NCI-H1417 treated with DMSO at 0.1 percent for 48 hours (cell line): ENCODE measurements at regions not wholly inside any gene's neighbourhood (a gene's known extent, or its start where the extent isn't known, plus 50 kb on each side); places are given as distances from the start of the nearest gene placed in this dataset.

Source experiments
- DNase-seq: peaks from one replicate; lab custom pipeline; 2025; lab: John Stamatoyannopoulos, UW

GRCh38 chr6:148104131-148104530, 238.5 kb upstream of the SASH1 start:
- DNase-seq, result no peak

- no peak for DNase-seq
Measured at GRCh38 chr6:148105695-148106094, 236.9 kb upstream of the SASH1 start.

- no peak for DNase-seq
Measured at GRCh38 chr6:148107911-148108310, 234.7 kb upstream of the SASH1 start.

GRCh38 chr6:148109732-148110131, 232.9 kb upstream of the SASH1 start:
- DNase-seq, result no peak

- DNase-seq, result no peak
Measured at GRCh38 chr6:148110925-148111324, 231.7 kb upstream of the SASH1 start.

GRCh38 chr6:148112851-148113319, 229.8 kb upstream of the SASH1 start:
- no peak for DNase-seq

GRCh38 chr6:148116001-148116400, 226.6 kb upstream of the SASH1 start:
- no peak for DNase-seq

- peak; percentile 26 for DNase-seq
Measured at GRCh38 chr6:148118244-148118643, 224.4 kb upstream of the SASH1 start.

GRCh38 chr6:148128014-148128730, 214.5 kb upstream of the SASH1 start:
- no peak for DNase-seq

- DNase-seq, result no peak
Measured at GRCh38 chr6:148134592-148134991, 208.0 kb upstream of the SASH1 start.

- DNase-seq, result no peak
Measured at GRCh38 chr6:148136586-148136985, 206.1 kb upstream of the SASH1 start.

GRCh38 chr6:148137652-148138051, 205.0 kb upstream of the SASH1 start:
- no peak for DNase-seq

GRCh38 chr6:148138573-148138972, 204.1 kb upstream of the SASH1 start:
- DNase-seq, result no peak

GRCh38 chr6:148140772-148141557, 201.7 kb upstream of the SASH1 start:
- no peak for DNase-seq

- no peak for DNase-seq
Measured at GRCh38 chr6:148142821-148143220, 199.8 kb upstream of the SASH1 start.

GRCh38 chr6:148143771-148144170, 198.9 kb upstream of the SASH1 start:
- no peak for DNase-seq

- DNase-seq, result no peak
Measured at GRCh38 chr6:148144917-148145521, 197.6 kb upstream of the SASH1 start.

GRCh38 chr6:148146717-148147462, 195.7 kb upstream of the SASH1 start:
- peak; percentile 50 for DNase-seq

GRCh38 chr6:148147463-148147830, 195.2 kb upstream of the SASH1 start:
- DNase-seq, result peak; percentile 50

GRCh38 chr6:148151896-148152643, 190.6 kb upstream of the SASH1 start:
- DNase-seq, result no peak

GRCh38 chr6:148154668-148155067, 188.0 kb upstream of the SASH1 start:
- no peak for DNase-seq

GRCh38 chr6:148155293-148155692, 187.3 kb upstream of the SASH1 start:
- no peak for DNase-seq
